ENCODE measurements at regions not wholly inside any gene's neighbourhood (a gene's known extent, or its start where the extent isn't known, plus 50 kb on each side); places are given as distances from the start of the nearest gene placed in this dataset.

DNA sequence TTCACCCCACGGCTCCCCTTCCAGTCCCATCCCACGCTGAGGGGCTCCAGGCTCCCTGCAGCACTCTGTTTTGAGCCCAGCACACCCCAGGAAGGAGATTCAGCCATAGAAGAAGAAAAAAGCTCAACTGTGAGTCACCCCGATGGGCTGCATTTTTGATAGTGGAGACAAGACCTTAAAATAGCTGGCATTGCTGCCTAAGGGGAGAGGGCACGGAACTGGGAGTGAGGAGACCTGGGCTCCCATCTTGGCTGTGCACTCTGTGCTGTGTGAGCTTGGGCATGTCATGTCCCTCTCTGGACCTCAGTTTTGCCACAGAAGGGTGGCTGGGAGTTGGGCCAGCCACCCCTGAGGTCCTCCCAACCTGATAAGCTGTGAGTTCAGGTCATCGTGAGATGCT lies 57.2 kb upstream of the SMAD6 start:
- H3K4me3 ChIP-seq (ENCODE audit: severe bottlenecking): no peak overlapping the region
- peak; percentile 24; the same call in 1 of the 3 replicates for ATAC-seq (ENCODE audit: low read depth)
- no peak for TF ChIP-seq CTCF (IDR thresholded peaks at IDR 0.05; ENCODE audit: poor library complexity, severe bottlenecking)
- no peaks in the 10 kb centered on the region for H3K9me3 ChIP-seq (ENCODE audit: severe bottlenecking)
- no peak overlapping the region for H3K27ac ChIP-seq (ENCODE audit: poor library complexity, severe bottlenecking)
- H3K27me3 ChIP-seq (ENCODE audit: insufficient read depth, poor library complexity, severe bottlenecking): no peaks in the 10 kb centered on the region
- no peak for DNase-seq (ENCODE audit: low spot score)
- H3K4me1 ChIP-seq (ENCODE audit: insufficient read depth, poor library complexity, severe bottlenecking): no peaks in the 10 kb centered on the region
- H3K36me3 ChIP-seq (ENCODE audit: low read depth): no peaks in the 10 kb centered on the region

DNA sequence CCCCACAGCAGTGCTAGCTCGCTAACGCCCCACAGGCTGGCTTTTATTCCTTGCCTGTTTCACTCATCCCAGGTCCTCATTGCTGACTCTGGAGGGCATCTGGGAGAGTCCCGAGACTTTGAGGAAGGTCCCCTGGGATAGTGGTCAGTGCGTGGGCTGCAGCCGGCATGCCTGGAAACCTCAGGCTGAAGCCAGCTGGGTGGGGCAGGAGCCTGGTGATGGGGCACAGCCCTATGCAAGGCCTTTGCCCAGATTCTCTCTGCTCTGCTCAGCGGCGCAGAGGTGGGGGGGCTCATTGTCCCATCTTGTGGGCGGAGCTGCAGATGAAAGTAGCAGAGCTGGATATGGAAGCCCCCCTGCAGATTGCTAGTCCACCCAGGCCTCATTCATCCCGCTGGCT lies 55.7 kb upstream of the SMAD6 start:
- no peak overlapping the region for H3K4me3 ChIP-seq (ENCODE audit: severe bottlenecking)
- H3K4me1 ChIP-seq (ENCODE audit: insufficient read depth, poor library complexity, severe bottlenecking): no peaks in the 10 kb centered on the region
- no peaks in the 10 kb centered on the region for H3K27me3 ChIP-seq (ENCODE audit: insufficient read depth, poor library complexity, severe bottlenecking)
- H3K36me3 ChIP-seq (ENCODE audit: low read depth): no peaks in the 10 kb centered on the region
- no peak for TF ChIP-seq CTCF (IDR thresholded peaks at IDR 0.05; ENCODE audit: poor library complexity, severe bottlenecking)
- DNase-seq (ENCODE audit: low spot score): no peak
- no peaks in the 10 kb centered on the region for H3K9me3 ChIP-seq (ENCODE audit: severe bottlenecking)
- H3K27ac ChIP-seq (ENCODE audit: poor library complexity, severe bottlenecking): no peak overlapping the region
- no peak for ATAC-seq (ENCODE audit: low read depth)

- Histone ChIP-seq H3K4me1 (ENCODE audit: insufficient read depth, poor library complexity, severe bottlenecking) (no peaks in the 10 kb centered on the region), H3K9me3 (ENCODE audit: severe bottlenecking) (no peaks in the 10 kb centered on the region), H3K4me3 (ENCODE audit: severe bottlenecking) (no peak overlapping the region), H3K27me3 (ENCODE audit: insufficient read depth, poor library complexity, severe bottlenecking) (no peaks in the 10 kb centered on the region), H3K27ac (ENCODE audit: poor library complexity, severe bottlenecking) (no peak overlapping the region), H3K36me3 (ENCODE audit: low read depth) (no peaks in the 10 kb centered on the region)
- no peak for TF ChIP-seq CTCF (IDR thresholded peaks at IDR 0.05; ENCODE audit: poor library complexity, severe bottlenecking)
- no peak for ATAC-seq (ENCODE audit: low read depth)
- DNase-seq (ENCODE audit: low spot score): no peak
Observed at GRCh38 chr15:66646799-66647198, 55.2 kb upstream of the SMAD6 start.

GRCh38 chr15:66647358-66647757 lies 54.7 kb upstream of the SMAD6 start:
- no peak overlapping the region for H3K4me3 ChIP-seq (ENCODE audit: severe bottlenecking)
- peak; percentile 42 for ATAC-seq (ENCODE audit: low read depth)
- no peak overlapping the region for H3K27ac ChIP-seq (ENCODE audit: poor library complexity, severe bottlenecking)
- DNase-seq (ENCODE audit: low spot score): no peak
- no peaks in the 10 kb centered on the region for H3K36me3 ChIP-seq (ENCODE audit: low read depth)
- no peaks in the 10 kb centered on the region for H3K27me3 ChIP-seq (ENCODE audit: insufficient read depth, poor library complexity, severe bottlenecking)
- no peak for TF ChIP-seq CTCF (IDR thresholded peaks at IDR 0.05; ENCODE audit: poor library complexity, severe bottlenecking)
- H3K4me1 ChIP-seq (ENCODE audit: insufficient read depth, poor library complexity, severe bottlenecking): no peaks in the 10 kb centered on the region
- no peaks in the 10 kb centered on the region for H3K9me3 ChIP-seq (ENCODE audit: severe bottlenecking)

GRCh38 chr15:66648588-66648987 lies 53.4 kb upstream of the SMAD6 start:
- H3K4me3 ChIP-seq (ENCODE audit: severe bottlenecking): no peak overlapping the region
- no peak for TF ChIP-seq CTCF (IDR thresholded peaks at IDR 0.05; ENCODE audit: poor library complexity, severe bottlenecking)
- H3K36me3 ChIP-seq (ENCODE audit: low read depth): no peaks in the 10 kb centered on the region
- H3K4me1 ChIP-seq (ENCODE audit: insufficient read depth, poor library complexity, severe bottlenecking): no peaks in the 10 kb centered on the region
- no peaks in the 10 kb centered on the region for H3K9me3 ChIP-seq (ENCODE audit: severe bottlenecking)
- H3K27me3 ChIP-seq (ENCODE audit: insufficient read depth, poor library complexity, severe bottlenecking): no peaks in the 10 kb centered on the region
- ATAC-seq (ENCODE audit: low read depth): no peak
- DNase-seq (ENCODE audit: low spot score): no peak
- no peak overlapping the region for H3K27ac ChIP-seq (ENCODE audit: poor library complexity, severe bottlenecking)

Measured in RWPE2 (cell line).